ENCODE measurements at regions not wholly inside any gene's neighbourhood (a gene's known extent, or its start where the extent isn't known, plus 50 kb on each side); places are given as distances from the start of the nearest gene placed in this dataset.

DNA sequence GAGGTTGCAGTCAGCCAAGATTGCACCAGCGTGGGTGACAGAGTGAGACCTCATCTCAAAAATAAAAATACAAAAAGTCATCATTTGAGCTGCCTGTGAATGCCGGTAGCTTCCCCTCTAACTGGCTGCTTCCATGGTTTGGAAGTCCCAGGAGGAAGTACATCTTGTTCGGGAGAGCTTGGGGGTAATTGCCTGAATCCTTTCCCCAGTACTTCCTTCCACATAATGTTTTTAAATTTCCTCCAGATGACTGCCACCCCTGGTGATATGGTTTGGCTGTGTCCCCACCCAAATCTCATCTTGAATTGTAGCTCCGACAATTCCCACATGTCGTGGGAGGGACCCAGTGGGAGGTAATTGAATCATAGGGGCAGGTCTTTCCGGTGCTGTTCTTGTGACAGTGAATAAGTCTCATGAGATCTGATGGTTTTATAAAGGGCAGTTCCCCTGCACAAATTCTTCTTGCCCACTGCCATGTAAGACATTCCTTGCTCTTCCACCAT lies 87.2 kb downstream of the SPRING1 start:
- DNase-seq: no peak

DNA sequence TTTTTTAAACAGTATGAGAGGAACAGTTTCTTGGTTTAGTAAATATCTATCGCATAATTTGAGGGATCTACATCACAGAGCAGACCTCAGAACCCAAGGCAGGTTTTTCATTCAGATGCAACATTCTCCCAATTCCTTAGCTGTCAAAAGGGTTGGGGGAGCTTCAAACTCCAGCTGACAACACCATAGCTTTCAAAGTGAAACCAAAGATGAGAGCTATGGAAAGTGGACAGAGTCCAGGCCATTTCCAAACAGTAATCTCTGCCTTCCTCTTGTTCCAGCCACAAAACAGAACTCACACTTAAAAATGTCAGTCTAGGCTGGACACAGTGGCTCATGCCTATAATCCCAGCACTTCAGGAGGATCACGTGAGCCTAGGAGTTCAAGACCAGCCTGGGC lies 87.8 kb downstream of the SPRING1 start:
- no peak for DNase-seq

DNA sequence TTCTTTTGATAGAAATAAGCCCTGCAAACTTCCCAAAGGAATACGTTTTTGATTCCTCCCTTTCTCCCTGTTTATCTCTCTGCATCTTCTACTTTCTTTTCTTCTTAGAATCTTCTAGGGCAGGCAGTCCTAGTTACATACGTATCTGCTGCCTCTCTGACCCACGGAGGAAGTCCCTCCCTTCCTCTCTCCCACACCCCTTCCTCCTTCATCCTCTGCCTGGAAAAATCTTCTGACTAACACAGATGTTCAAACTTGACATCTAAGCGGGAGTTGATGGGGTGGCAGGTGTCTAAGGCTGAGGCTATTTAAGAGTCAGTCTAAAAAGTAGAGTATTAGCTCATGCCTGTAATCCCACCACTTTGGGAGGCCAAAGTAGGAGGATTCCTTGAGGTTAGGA lies 88.6 kb downstream of the MAP1LC3B2 start:
- no peak for DNase-seq

DNA sequence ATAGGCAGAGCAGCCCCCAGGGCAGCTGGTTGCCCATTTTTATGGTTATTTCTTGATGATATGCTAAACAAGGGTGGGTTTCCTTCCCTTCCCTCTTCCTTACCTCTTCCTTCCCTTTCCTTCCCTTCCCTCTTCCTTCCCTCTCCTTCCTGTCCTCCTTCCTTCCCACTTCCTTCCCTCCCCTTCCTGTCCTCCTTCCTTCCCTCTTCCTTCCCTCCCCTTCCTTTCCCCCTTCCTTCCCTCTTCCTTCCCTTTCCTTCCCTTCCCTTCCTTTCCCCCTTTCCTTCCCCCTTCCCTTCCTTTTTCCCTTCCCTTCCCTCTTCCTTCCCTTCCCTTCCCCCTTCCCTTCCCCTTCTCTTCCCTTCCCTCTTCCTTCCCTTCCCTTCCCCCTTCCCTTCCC lies 87.7 kb downstream of the MAP1LC3B2 start:
- DNase-seq: no peak

DNA sequence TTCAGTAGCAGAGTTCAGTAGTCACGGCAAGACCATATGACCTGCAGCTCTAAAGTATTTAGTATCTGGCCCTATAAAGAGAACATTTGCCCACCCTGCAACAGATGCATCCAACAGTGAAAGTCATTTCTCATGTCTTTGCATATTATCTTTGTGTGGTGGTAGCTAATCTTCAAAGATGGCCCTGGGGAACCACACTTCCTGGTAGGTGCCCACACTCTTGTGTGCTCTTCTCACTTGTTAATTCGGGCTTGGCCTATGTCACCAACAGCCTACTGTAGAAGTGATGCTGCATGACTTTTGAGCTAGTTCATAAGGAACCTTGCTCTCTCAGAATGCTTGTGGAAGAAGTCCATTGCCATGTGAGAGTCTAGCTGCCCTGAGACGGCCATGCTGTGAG lies 85.6 kb downstream of the MAP1LC3B2 start:
- DNase-seq: no peak

DNA sequence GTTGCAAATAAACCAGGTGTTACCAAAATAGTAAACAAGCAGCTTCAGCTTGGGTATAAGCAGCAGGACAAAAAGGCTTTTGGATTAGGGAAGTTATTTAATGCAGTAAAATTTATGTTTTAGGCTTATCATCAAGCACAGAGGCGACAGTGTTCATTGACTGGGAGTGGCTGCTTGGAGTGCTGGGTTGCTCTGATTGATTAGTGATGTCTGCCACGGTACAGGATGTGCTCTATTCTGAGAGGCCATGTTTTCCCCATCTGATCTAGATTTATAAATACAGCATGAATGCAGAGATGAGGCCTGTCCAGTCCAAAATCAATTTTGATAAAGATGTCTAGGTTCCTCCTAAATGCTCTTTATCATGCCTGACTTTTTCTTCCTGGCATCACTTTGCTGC lies 83.5 kb downstream of the MAP1LC3B2 start:
- DNase-seq: no peak

DNA sequence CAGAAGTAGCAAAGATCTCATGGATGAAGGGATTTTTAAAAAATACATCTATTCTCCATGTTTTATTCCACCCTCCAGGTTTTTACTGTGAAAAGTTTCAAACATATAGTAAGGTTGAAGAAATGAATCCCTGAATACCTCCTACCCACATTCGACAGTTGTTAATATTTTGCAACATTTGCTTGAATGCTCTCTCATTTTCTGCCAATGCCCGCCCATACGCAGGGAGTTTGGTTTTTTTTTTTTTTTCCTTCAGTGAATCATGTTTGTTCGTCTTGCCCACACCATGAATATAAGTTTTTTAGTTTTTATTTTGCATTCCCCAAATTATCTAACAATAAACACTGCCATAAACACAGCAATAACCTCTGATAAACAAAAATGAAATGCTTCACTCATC lies 82.9 kb downstream of the MAP1LC3B2 start:
- no peak for DNase-seq

DNA sequence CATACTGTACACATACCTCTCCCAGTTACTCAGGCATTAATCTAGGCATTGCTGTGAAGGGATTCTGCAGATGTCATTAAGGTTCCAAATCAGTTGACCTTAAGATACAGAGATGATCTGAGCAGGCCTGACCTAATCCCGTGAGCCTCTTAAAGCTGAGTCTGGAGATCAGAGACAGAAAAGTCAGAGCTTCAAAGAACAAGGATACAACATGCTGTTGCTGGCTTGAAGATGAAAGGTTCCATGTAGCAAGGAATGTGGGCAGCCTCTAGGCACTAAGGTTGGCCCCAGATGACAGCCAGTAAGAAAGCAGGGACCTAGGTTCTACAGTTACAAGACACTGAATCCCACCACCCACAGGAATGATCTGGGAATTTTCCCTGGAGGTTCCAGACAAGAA lies 81.1 kb downstream of the MAP1LC3B2 start:
- no peak for DNase-seq

DNA sequence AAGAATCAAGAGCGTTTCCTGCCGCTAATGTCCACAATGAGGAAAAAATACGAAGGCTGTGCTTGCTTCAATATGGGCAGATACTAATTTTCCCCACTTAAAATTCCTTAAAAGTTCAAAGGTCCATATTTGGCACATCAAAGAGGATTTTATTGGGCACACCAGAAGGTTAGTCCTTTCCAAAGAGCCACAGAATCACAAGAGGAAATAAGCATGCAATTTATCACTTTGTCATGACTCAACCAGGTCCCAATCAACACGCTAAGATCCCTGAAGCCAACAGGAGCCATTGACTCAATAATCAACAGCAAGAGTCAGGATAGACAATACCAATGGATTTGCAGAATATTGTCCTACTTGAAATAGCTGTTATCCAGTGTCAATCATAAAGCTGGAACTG lies 80.6 kb downstream of the MAP1LC3B2 start:
- DNase-seq: no peak

DNA sequence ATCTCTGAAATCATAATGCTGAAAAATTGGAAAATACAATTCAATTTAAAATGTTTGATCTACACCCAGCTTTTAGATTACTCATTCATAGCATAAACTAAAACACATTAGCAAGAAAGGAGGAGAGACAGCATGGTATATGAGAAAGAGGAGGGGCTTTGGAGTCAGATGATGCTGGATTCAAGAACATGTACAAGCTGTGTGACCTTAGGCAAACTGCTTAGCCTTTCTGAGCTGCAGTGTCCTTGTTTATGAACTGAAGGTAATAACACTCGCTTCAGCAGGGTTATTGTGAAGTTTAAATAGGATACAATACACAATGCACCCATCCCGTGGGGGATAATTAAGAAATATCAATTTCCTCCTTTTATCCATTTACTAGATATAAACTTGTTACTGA lies 79.2 kb downstream of the MAP1LC3B2 start:
- DNase-seq: no peak

DNA sequence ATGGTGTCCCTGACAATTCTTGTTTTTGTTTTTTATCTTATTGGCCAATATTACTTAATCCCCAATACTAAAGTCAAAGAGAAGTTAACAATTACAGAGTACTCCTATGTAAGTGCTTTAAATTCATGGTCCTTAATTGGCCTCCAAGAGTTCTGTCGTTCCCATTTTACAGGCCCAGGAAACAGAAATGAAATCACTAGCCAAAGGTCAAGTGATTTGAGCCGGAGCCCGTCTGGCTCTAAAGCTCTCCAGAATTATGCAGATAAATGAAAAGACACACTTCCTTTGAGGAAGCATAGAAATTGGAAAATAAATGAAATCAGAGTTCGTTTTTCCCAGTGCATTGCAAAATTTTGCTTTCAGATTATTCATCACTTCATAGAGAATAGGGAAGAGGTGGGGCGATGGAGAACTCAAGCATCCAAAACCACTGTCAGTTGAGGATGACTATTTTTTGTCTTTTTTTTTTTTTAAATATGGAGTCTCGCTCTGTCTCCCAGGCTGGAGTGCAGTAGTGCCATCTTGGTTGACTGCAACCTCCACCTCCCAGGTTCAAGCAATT lies 78.5 kb downstream of the MAP1LC3B2 start:
- DNase-seq: no peak

DNA sequence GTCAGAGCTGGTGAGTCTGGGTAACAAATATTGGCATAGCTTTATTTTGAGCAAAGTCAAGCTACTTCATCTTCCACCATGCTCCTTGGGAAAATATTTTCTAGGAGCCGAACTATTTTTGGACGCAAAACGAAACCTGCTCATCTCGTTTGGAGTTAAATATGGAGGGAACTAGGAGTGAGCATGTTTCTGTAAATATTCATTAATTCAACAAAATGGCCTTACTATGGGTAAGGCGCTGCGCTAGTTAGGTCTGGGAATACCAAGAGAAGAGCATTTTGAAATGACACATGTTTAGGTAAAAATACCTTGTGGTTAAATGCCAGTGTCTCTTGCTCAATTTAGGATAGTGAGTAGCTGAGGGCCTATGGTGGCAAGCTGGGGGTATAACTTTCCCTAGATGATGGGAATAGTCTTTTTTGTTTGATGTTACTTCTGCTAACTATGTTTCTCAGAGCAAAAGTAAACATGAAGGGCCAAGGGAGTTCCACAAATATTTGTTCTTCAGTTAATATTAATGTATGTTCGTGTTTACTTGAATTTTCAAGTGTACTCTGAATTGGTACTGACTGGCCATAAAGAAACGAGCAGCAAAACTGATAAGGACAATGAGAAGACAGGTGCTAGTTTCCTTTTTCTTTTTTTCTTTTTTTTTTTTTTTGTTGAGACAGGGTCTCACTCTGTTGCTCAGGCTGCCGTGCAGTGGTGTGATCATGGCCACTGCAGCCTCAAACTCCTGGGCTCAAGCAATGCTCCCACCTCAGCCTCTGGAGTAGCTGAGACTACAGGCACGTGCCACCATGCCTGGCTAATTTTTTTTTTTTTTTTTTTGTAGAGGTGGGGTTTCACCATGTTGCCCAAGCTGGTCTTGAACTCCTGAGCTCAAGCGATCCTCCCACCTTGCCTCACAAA lies 77.7 kb downstream of the MAP1LC3B2 start:
- no peak for DNase-seq

DNA sequence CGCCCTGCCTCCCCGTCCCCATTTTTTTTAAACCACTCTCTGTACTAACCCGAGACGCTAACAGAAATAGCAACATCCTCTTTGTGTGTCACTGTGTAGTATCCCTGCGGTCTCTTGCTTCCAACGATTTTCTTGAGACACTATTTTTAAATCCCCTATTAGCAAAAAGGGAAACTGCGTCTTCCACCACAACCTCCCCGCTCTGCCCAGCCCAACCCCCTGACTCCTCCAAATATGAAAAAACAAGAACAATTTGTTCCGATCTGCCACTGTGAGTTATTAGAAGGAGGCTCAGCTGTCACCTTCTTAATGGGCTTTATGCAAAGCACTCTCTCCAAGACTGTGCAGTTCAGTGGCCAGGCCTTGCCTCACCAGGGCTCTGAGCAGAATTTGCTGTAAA lies 76.3 kb downstream of the MAP1LC3B2 start:
- no peak for DNase-seq

DNA sequence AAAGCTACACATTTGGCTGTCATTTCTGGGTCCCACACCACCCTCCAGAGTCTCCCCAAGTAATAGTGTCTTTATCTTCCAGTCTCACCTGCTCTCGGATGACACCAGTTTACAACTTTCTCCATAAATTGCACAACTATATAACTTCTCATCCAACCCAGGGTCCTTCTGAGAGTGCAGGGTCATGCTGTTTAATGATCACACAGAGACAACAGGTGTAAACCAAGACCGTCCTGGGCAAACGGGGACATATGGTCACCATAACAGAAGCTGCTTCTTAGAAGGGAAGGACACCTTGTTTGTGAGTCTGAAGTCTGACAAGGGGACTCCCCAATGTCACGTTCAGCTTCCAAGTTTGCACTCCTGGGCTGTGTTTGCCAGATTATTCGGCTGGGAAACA lies 74.3 kb downstream of the MAP1LC3B2 start:
- no peak for DNase-seq

DNA sequence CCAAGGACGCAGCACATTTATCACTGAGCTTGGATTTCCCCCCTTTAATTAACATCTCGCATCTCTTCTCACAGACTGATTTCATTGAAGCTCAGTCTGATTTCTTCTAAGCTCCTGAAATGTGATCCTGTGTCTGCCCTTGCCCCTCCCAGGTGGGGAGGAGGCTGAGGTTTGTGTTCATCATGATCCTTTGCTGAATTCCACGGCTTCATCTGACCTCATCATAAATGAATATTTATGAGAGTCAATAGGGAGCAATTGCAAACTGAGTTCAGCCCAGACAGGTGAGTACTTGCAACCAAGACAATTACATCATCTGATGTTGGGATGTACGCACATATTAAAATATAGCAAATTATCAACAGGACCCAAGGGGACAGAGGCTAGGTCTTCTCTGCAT lies 72.4 kb downstream of the MAP1LC3B2 start:
- no peak for DNase-seq

DNA sequence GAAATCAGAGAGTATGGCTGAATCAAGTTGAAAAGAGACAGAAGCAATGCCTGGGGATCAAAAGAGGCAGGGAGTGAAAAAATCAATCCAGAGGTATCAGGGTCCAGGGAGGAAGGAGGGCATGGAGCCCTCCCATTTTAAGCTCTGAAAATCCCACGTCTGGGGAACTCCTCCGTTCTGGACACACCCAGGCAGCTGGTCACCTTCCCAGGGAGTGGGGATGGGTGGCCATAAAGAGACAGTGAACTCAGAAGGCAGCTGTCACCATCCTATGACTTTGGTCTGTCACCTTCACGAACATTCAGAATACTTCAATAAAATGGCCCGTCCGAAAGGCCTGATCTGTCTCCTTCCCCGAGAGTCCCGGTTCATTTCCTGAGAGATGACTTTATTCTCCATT lies 71.6 kb downstream of the MAP1LC3B2 start:
- no peak for DNase-seq

DNA sequence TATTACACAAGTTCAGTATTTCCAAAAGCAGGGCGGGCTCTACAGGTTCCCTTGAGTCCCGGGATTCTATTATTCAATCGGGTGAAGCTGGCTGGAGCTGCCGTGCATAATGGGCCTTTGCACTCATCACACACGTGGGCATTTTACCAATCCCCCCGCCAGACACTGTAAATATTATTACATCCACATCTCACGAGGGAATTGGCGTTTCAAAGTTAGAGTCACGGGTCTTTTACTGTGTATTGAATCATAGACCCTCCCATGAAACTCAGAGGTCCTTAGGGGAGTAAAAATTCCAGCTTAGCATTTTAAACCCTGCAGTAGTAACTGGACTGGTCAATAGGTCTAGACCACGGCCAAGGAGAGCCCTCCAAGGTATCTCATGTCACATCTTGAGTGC lies 70.3 kb downstream of the MAP1LC3B2 start:
- DNase-seq: no peak

DNA sequence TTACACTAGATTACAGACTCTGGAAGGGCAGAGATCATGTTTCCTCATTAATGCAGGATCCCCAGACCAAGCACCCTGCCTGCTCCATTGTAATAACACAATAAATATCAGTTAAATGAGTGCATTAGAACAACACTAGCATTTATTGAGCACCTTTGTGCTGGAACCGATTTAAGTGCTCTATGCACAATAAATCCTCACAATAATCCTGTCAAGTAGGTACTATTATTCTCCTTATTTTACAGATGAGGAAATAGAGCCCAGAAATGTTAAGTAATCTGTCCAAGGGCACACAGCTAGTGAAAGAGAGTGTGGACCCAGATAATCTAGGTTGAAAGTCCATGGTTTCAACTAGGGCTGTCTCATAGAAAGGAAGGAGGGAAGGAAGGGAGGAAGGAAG lies 69.8 kb downstream of the MAP1LC3B2 start:
- no peak for DNase-seq

DNA sequence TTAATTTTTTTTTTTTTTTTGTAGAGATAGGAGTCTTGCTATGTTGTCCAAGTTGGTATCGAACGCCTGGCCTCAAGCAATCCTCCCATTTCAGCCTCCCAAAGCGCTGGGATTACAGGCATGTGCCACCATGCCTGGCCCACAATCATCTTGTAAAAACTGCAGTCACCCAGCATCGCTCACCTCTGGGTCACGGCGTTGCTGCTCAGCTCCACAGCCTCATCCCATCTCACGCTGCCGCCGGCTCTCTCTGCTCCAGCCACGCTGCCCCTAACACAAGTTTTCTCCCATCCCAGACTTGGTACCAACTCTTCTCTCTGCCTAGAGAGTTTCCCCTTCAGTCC lies 69.2 kb downstream of the MAP1LC3B2 start:
- no peak for DNase-seq

All from central memory CD4-positive, alpha-beta T cell (primary cell).